GM23338 (cell line): ENCODE measurements at regions not wholly inside any gene's neighbourhood (a gene's known extent, or its start where the extent isn't known, plus 50 kb on each side); places are given as distances from the start of the nearest gene placed in this dataset.

Experiments used
- NANOG ChIP-seq: IDR thresholded peaks from 2 replicates; pipeline ENCODE4 v1.6.1; 2016; ENCODE audit warnings: antibody characterized with exemption, borderline replicate concordance
- TF ChIP-seq, protein P1 (sequence below), 2 experiments: fragments of 200-600 bp in 1 of 2; sonication (generic) in 1 of 2; conservative IDR thresholded peaks; 2 replicates each; pipeline versions ENCODE4 v1.5.1 to v1.6.1; 2016 to 2017; ENCODE audit warnings: antibody characterized with exemption in 2 of 2, low read depth in 2 of 2, mild to moderate bottlenecking in 2 of 2, moderate library complexity in 1 of 2
- TF ChIP-seq, protein P2 (sequence below): IDR thresholded peaks from one replicate; pipeline ENCODE4 v1.6.1; 2018; ENCODE audit warnings: antibody characterized with exemption; ENCODE audit not compliant: unreplicated experiment

DNA sequence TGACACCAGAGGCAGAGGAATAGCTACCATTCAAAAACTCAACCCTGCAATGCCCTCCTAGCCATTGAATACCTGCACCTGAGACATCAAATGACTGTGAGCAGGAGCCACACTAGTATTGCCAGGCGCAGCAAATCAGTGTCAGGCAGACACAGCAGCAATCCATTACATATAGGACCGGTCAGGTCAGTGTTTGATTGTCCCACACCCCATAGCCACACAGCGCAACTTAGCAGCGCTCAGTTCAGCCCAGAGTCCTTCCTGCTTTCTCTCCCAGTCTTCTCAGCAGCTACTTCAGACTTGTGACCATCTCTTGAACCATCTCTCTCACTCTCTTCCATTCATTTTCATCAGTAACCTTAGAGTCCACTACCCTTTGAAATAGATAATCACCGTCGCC lies 181.6 kb upstream of the GPR12 start:
- TF ChIP-seq, protein P1, sequence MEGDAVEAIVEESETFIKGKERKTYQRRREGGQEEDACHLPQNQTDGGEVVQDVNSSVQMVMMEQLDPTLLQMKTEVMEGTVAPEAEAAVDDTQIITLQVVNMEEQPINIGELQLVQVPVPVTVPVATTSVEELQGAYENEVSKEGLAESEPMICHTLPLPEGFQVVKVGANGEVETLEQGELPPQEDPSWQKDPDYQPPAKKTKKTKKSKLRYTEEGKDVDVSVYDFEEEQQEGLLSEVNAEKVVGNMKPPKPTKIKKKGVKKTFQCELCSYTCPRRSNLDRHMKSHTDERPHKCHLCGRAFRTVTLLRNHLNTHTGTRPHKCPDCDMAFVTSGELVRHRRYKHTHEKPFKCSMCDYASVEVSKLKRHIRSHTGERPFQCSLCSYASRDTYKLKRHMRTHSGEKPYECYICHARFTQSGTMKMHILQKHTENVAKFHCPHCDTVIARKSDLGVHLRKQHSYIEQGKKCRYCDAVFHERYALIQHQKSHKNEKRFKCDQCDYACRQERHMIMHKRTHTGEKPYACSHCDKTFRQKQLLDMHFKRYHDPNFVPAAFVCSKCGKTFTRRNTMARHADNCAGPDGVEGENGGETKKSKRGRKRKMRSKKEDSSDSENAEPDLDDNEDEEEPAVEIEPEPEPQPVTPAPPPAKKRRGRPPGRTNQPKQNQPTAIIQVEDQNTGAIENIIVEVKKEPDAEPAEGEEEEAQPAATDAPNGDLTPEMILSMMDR (conservative IDR thresholded peaks at IDR 0.05; ENCODE audit: low read depth in 2 of 2) = no peak
- no peak for TF ChIP-seq NANOG
- TF ChIP-seq, protein P2, sequence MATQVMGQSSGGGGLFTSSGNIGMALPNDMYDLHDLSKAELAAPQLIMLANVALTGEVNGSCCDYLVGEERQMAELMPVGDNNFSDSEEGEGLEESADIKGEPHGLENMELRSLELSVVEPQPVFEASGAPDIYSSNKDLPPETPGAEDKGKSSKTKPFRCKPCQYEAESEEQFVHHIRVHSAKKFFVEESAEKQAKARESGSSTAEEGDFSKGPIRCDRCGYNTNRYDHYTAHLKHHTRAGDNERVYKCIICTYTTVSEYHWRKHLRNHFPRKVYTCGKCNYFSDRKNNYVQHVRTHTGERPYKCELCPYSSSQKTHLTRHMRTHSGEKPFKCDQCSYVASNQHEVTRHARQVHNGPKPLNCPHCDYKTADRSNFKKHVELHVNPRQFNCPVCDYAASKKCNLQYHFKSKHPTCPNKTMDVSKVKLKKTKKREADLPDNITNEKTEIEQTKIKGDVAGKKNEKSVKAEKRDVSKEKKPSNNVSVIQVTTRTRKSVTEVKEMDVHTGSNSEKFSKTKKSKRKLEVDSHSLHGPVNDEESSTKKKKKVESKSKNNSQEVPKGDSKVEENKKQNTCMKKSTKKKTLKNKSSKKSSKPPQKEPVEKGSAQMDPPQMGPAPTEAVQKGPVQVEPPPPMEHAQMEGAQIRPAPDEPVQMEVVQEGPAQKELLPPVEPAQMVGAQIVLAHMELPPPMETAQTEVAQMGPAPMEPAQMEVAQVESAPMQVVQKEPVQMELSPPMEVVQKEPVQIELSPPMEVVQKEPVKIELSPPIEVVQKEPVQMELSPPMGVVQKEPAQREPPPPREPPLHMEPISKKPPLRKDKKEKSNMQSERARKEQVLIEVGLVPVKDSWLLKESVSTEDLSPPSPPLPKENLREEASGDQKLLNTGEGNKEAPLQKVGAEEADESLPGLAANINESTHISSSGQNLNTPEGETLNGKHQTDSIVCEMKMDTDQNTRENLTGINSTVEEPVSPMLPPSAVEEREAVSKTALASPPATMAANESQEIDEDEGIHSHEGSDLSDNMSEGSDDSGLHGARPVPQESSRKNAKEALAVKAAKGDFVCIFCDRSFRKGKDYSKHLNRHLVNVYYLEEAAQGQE = no peak
